Stomach (tissue), 8 donors: ENCODE measurements at regions not wholly inside any gene's neighbourhood (a gene's known extent, or its start where the extent isn't known, plus 50 kb on each side); places are given as distances from the start of the nearest gene placed in this dataset.

Experiments used
- DNase-seq, 2 donors: peaks; one replicate each; pipeline versions ENCODE4 v3.0.0 to v3.0.0-alpha.2; 2013 to 2019
- H3K27ac ChIP-seq, 5 donors: fragments of 200-600 bp in 4 of 5; sonication (generic) in 4 of 5; one replicate each; pipeline ENCODE4 v1.5.1; 2013 to 2019; ENCODE audit warnings: mild to moderate bottlenecking in 1 of 5, moderate library complexity in 1 of 5
- H3K27me3 ChIP-seq, 3 donors: fragments of 200-600 bp; sonication (generic); one replicate each; pipeline ENCODE4 v1.5.1; 2017 to 2019; ENCODE audit warnings: mixed run types in 1 of 3
- H3K36me3 ChIP-seq, 4 donors: fragments of 200-600 bp; sonication (generic); 1 replicate in 3 of 4; 2 replicates in 1 of 4; pipeline ENCODE4 v1.5.1; 2016 to 2019
- H3K4me1 ChIP-seq, 4 donors: fragments of 200-600 bp; sonication (generic); one replicate each; pipeline ENCODE4 v1.5.1; 2016 to 2019
- H3K4me3 ChIP-seq, 4 donors: fragments of 200-600 bp; sonication (generic) in 3 of 4; one replicate each; pipeline ENCODE4 v1.5.1; 2016 to 2019; ENCODE audit warnings: mild to moderate bottlenecking in 1 of 4
- H3K9me3 ChIP-seq, 4 donors: fragments of 200-600 bp; sonication (generic); one replicate each; pipeline ENCODE4 v1.5.1; 2016 to 2019
- CTCF ChIP-seq, 7 experiments: fragments of 450-650 bp in 4 of 7; fragments of 200-600 bp in 3 of 7; sonication (generic) in 3 of 7; IDR thresholded peaks; one replicate each; pipeline ENCODE4 v1.5.1; 2016 to 2019; ENCODE audit warnings: antibody characterized with exemption in 7 of 7, control low read depth in 2 of 7, mild to moderate bottlenecking in 1 of 7
- EP300 ChIP-seq: sonication (generic); formaldehyde crosslinking; IDR thresholded peaks from one replicate; pipeline ENCODE4 v1.6.1; 2017; ENCODE audit warnings: antibody characterized with exemption
- POLR2A ChIP-seq, 4 donors: fragments of 450-650 bp; IDR thresholded peaks; one replicate each; pipeline ENCODE4 v1.6.1; 2016; ENCODE audit warnings: antibody characterized with exemption in 4 of 4, control low read depth in 2 of 4, mild to moderate bottlenecking in 1 of 4, moderate library complexity in 1 of 4
- POLR2AphosphoS5 ChIP-seq, 3 donors: sonication (generic); formaldehyde crosslinking; IDR thresholded peaks; one replicate each; pipeline ENCODE4 v1.6.1; 2016; ENCODE audit warnings: antibody characterized with exemption in 3 of 3
- WGBS, 5 donors: extraction: QIAGEN DNeasy Blood & Tissue Kit in 3 of 5; methylation state at CpG; one replicate each; pipeline versions ENCODE4 v1.1.5 to v1.1.7; 2013 to 2018; 5-methylcytosine and 5-hydroxymethylcytosine counted together
- intact Hi-C: fragments of 100-400 bp; cut with DNase I; formaldehyde crosslinking; loops from one replicate; pipeline ENCODE4 v1.15.1; 2023; ENCODE audit warnings: low total_unique reads
- donor health status: healthy with polysubstance abuse.
- donor health status: Bipolar disorder and iron deficiency.
- donor health status: healthy.

GRCh38 chr13:79886601-79887000 is 405.6 kb downstream of the NDFIP2 start:
- Histone ChIP-seq H3K4me1 (no peaks in the 10 kb centered on the region), H3K27me3 (no peaks in the 10 kb centered on the region), H3K4me3 (no peak overlapping the region), H3K9me3 (no peaks in the 10 kb centered on the region), H3K27ac (no peak overlapping the region), H3K36me3 (no peaks in the 10 kb centered on the region)
- intact Hi-C loops = no loop called here
- no peak for DNase-seq
- 56 to 81% (median 66%) methylated on average over 3 of the region's 3 CpGs for WGBS, 5 donors
- no peak for TF ChIP-seq POLR2AphosphoS5 (IDR thresholded peaks at IDR 0.05)
- no peak for TF ChIP-seq CTCF (IDR thresholded peaks at IDR 0.05)

GRCh38 chr13:79884890-79885289 is 403.9 kb downstream of the NDFIP2 start:
- Histone ChIP-seq H3K27ac (no peak overlapping the region), H3K9me3 (no peaks in the 10 kb centered on the region), H3K27me3 (no peaks in the 10 kb centered on the region), H3K36me3 (no peaks in the 10 kb centered on the region), H3K4me1 (no peaks in the 10 kb centered on the region), H3K4me3 (no peak overlapping the region)
- intact Hi-C loops = no loop called here
- WGBS, 5 donors = 74 to 85% (median 82%) methylated on average over 2 of the region's 2 CpGs
- no peak for TF ChIP-seq EP300
- TF ChIP-seq CTCF (IDR thresholded peaks at IDR 0.05) = no peak
- TF ChIP-seq POLR2AphosphoS5 (IDR thresholded peaks at IDR 0.05) = no peak
- no peak for TF ChIP-seq POLR2A (IDR thresholded peaks at IDR 0.05)
- no peak for DNase-seq

GRCh38 chr13:79883216-79883615 is 402.3 kb downstream of the NDFIP2 start:
- TF ChIP-seq CTCF (IDR thresholded peaks at IDR 0.05) (no peak), EP300 (no peak), POLR2A (IDR thresholded peaks at IDR 0.05) (no peak), POLR2AphosphoS5 (IDR thresholded peaks at IDR 0.05) (no peak)
- DNase-seq = no peak
- Histone ChIP-seq H3K9me3 (no peaks in the 10 kb centered on the region), H3K27me3 (no peaks in the 10 kb centered on the region), H3K4me3 (no peak overlapping the region), H3K36me3 (no peaks in the 10 kb centered on the region), H3K27ac (no peak overlapping the region), H3K4me1 (no peaks in the 10 kb centered on the region)
- intact Hi-C loops = no loop called here

- no peak overlapping the region for H3K27ac ChIP-seq
- no peak overlapping the region for H3K4me3 ChIP-seq
- H3K4me1 ChIP-seq = no peaks in the 10 kb centered on the region
- TF ChIP-seq POLR2AphosphoS5 (IDR thresholded peaks at IDR 0.05) (no peak), EP300 (no peak), POLR2A (IDR thresholded peaks at IDR 0.05) (no peak), CTCF (IDR thresholded peaks at IDR 0.05) (no peak)
- no peaks in the 10 kb centered on the region for H3K27me3 ChIP-seq
- WGBS, 5 donors = 79 to 93% (median 90%) methylated on average over 2 of the region's 2 CpGs
- intact Hi-C loops = no loop called here
- no peak for DNase-seq
- no peaks in the 10 kb centered on the region for H3K36me3 ChIP-seq
- H3K9me3 ChIP-seq = peaks cover 0 to 9% (median 0%) of the 10 kb centered on the region in 4 donors
These were observed 399.9 kb downstream of the NDFIP2 start for GRCh38 chr13:79880818-79881217.
